Gastrocnemius medialis (tissue), 4 donors: ENCODE measurements at regions not wholly inside any gene's neighbourhood (a gene's known extent, or its start where the extent isn't known, plus 50 kb on each side); places are given as distances from the start of the nearest gene placed in this dataset.

ENCODE experiments used
- CTCF ChIP-seq, 5 experiments: fragments of 450-650 bp in 3 of 5; fragments of 200-600 bp in 2 of 5; sonication (generic) in 2 of 5; IDR thresholded peaks in 4 of 5; conservative IDR thresholded peaks in 1 of 5; 1 replicate in 4 of 5; 2 replicates in 1 of 5; pipeline ENCODE4 v1.5.1; 2016 to 2019; ENCODE audit warnings: antibody characterized with exemption in 5 of 5, mild to moderate bottlenecking in 3 of 5, moderate library complexity in 3 of 5
- POLR2A ChIP-seq, 2 donors: fragments of 450-650 bp; IDR thresholded peaks; one replicate each; pipeline ENCODE4 v1.6.1; 2017; ENCODE audit warnings: antibody characterized with exemption in 2 of 2, mild to moderate bottlenecking in 2 of 2, moderate library complexity in 2 of 2

GRCh38 chr2:144570566-144570965 lies 50.6 kb upstream of the ZEB2 start:
- TF ChIP-seq CTCF (IDR thresholded peaks at IDR 0.05 in 4 of 5, conservative IDR thresholded peaks at IDR 0.05 in 1 of 5), result no peak
- TF ChIP-seq POLR2A (IDR thresholded peaks at IDR 0.05), result no peak
